ENCODE measurements at regions not wholly inside any gene's neighbourhood (a gene's known extent, or its start where the extent isn't known, plus 50 kb on each side); places are given as distances from the start of the nearest gene placed in this dataset.

DNA sequence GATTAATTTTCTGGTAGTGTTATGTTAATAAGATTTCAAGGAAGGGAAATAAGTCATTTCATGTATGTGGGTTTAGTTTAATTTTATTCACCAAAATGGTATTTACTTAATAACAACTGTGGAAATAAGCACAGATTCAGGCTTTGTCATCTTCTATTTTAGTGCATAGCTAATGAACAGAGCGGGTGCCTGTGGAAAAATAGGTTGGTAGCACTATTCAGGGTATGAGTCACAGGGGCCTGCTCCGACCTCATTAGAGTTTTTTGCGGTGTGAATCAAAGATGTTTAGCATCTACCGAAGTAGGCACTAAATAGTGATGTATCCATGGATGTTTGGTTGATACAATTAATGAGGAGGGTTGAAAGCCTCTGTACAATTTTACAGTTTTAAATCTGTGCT, 78.2 kb downstream of the FAT3 start:
- TF ChIP-seq, protein P1, sequence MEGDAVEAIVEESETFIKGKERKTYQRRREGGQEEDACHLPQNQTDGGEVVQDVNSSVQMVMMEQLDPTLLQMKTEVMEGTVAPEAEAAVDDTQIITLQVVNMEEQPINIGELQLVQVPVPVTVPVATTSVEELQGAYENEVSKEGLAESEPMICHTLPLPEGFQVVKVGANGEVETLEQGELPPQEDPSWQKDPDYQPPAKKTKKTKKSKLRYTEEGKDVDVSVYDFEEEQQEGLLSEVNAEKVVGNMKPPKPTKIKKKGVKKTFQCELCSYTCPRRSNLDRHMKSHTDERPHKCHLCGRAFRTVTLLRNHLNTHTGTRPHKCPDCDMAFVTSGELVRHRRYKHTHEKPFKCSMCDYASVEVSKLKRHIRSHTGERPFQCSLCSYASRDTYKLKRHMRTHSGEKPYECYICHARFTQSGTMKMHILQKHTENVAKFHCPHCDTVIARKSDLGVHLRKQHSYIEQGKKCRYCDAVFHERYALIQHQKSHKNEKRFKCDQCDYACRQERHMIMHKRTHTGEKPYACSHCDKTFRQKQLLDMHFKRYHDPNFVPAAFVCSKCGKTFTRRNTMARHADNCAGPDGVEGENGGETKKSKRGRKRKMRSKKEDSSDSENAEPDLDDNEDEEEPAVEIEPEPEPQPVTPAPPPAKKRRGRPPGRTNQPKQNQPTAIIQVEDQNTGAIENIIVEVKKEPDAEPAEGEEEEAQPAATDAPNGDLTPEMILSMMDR (optimal IDR thresholded peaks at IDR 0.05 in 1 of 3, IDR thresholded peaks at IDR 0.05 in 1 of 3, conservative IDR thresholded peaks at IDR 0.05 in 1 of 3; ENCODE audit: extremely low read depth in 1 of 3, insufficient read depth in 2 of 3, low read length in 3 of 3), result no peak
- TF ChIP-seq EZH2 (IDR thresholded peaks at IDR 0.05; ENCODE audit: low read length), result no peak

Measured in keratinocyte (primary cell).